SK-N-MC (cell line): ENCODE measurements at regions not wholly inside any gene's neighbourhood (a gene's known extent, or its start where the extent isn't known, plus 50 kb on each side); places are given as distances from the start of the nearest gene placed in this dataset.
A peak's percentile ranks its signal among the peaks of the same experiment; 100 is the strongest.

Experiments
- DNase-seq: peaks from one replicate; pipeline ENCODE4 v3.0.0-alpha.2; 2011; ENCODE audit warnings: low read depth, low spot score
- H3K27ac ChIP-seq: fragments of 200-600 bp; sonication (generic); 2 replicates; pipeline ENCODE4 v1.5.1; 2016; ENCODE audit warnings: mixed run types
- H3K36me3 ChIP-seq: fragments of 200-600 bp; sonication (generic); 2 replicates; pipeline ENCODE4 v1.6.1; 2017; ENCODE audit warnings: antibody characterized with exemption, low read length, mixed read lengths; ENCODE audit not compliant: insufficient read depth
- H3K4me3 ChIP-seq: fragments of 200-600 bp; sonication (generic); 2 replicates; pipeline ENCODE4 v1.5.1; 2016
- H3K9ac ChIP-seq: fragments of 200-600 bp; sonication (generic); 2 replicates; pipeline ENCODE4 v1.8.0; 2017; ENCODE audit warnings: mixed run types, mixed read lengths; ENCODE audit not compliant: insufficient read length
- H3K9me3 ChIP-seq: fragments of 200-600 bp; sonication (generic); 2 replicates; pipeline ENCODE4 v1.6.1; 2017; ENCODE audit warnings: low read depth, mild to moderate bottlenecking, antibody characterized with exemption, low read length, moderate library complexity, mixed read lengths
- EZH2 ChIP-seq: fragments of 200-600 bp; sonication (generic); IDR thresholded peaks from one replicate; pipeline ENCODE4 v1.6.1; 2017; ENCODE audit warnings: antibody characterized with exemption
- FOXP2 ChIP-seq: optimal IDR thresholded peaks from 2 replicates; pipeline ENCODE3; 2011; ENCODE audit warnings: mild to moderate bottlenecking, moderate library complexity; ENCODE audit not compliant: insufficient read depth; ENCODE audit errors: extremely low read length, control extremely low read depth
- POLR2AphosphoS5 ChIP-seq: IDR thresholded peaks from 2 replicates; pipeline ENCODE4 v1.6.1; 2012; ENCODE audit warnings: mild to moderate bottlenecking, low read depth, low read length, borderline replicate concordance

DNA sequence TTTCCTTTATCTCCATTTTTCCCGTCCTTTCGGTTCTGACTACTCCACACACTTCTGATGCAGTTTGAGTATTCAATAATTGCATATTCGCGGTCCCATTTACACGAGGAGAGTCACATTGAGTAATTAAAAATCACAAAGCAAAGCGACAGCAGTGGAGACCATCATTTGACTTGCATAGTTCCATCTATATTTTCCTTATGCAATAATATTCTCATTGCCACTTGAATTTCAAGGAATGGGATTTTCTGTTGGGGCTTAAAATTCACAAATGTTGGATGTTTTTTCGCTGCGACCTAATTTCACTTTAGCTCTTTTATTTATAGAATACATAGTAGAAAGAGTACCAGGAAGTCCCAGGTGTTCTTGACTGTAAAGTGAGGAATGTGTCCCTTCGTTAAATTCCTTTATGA lies 186.8 kb downstream of the ZEB2 start:
- peak overlapping the region; percentile 76 for H3K27ac ChIP-seq
- TF ChIP-seq FOXP2 = no peak
- no peak for TF ChIP-seq EZH2
- no peak for TF ChIP-seq POLR2AphosphoS5
- H3K4me3 ChIP-seq = peak overlapping the region; percentile 73
- H3K9me3 ChIP-seq = 0 out of 2 replicates have a peak, but pooled peaks cover 5% of the 10 kb centered on the region
- H3K36me3 ChIP-seq = peaks cover 24% of the 10 kb centered on the region
- peak overlapping the region; percentile 60 for H3K9ac ChIP-seq
- no peak for DNase-seq

DNA sequence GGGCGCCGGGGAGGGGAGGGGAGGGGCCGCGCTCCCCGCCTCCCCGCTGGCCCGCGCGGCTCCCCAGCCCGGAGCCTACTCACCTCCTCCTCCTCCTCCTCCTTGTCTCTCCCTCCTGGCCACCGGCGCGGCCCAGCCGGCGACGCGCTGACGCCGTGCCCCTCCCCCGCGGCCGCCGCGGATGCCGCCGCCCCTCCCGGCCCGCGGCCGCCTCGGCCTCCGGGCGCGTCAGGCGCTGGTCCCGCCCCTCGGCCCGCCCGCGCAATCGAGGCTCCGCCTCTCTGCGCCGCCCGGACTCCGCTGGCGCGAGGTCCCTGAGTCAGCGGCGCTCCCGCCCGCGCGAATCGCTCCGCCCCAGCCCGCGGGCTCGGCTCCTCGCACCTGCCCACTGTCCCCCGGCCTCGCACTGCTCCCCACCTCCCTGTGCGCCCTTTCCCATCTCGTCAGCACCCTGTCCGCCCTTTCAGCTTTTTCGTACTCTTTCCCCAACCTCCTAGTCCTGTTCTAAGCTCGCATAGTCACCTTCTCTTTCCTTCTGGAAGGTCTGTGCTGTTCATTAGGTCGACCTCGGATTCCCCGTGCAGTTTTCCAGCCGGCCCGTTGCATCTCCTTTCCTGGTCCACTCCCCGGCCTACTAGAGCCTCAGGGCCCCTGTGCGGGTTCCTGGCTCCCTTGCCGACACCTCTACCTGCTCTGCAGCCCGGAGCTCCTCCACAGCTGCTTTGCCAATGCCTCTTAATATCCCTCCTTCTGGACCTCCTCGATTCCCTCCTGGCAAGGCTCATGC lies 187.4 kb downstream of the ZEB2 start:
- Histone ChIP-seq H3K27ac (peak overlapping the region; percentile 95), H3K9me3 (0 out of 2 replicates have a peak, but pooled peaks cover 5% of the 10 kb centered on the region), H3K4me3 (peak overlapping the region; percentile 86), H3K36me3 (peaks cover 30% of the 10 kb centered on the region), H3K9ac (peak overlapping the region; percentile 60)
- TF ChIP-seq EZH2 (no peak), POLR2AphosphoS5 (peak; percentile 64), FOXP2 (no peak)
- no peak for DNase-seq

DNA sequence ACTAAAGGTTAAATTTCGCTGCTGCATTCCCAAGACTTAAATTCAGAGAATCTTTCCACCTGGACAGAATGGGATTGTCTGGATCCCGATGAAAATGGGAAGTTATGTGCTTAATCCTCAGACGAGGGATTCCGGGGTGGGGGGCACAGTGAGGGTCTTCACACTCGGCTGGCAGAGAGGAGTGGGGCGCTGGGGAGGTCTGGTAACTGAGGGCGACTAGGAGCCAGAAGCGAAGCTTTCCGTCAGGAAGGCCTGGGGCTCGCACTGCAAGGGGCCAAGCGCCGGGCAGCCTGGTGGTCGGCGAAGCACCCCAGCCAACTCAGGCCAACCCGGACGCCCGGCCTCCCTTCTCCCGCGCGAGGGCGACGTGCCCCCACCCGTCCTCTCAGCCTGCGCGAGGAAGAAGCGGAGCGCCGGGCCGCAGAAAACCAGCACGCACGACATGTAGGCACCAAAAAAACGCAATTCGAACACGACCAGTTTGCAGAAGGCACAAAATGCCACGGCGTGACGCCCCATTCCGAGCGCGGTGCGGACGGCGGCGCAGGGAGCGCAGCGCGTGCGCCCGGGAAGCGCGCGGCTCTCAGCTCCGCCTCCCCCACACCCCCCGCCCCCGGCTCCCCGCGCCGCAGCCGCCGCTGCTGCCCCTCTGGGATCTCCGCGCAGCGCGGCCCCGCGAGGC lies 188.1 kb downstream of the ZEB2 start:
- H3K9ac ChIP-seq = peak overlapping the region; percentile 92
- peaks cover 33% of the 10 kb centered on the region for H3K36me3 ChIP-seq
- peak overlapping the region; percentile 95 for H3K27ac ChIP-seq
- 0 out of 2 replicates have a peak, but pooled peaks cover 5% of the 10 kb centered on the region for H3K9me3 ChIP-seq
- peak; percentile 67; the same call in 1 of the 2 replicates for TF ChIP-seq POLR2AphosphoS5
- no peak for TF ChIP-seq FOXP2
- DNase-seq = no peak
- peak overlapping the region; percentile 86 for H3K4me3 ChIP-seq

DNA sequence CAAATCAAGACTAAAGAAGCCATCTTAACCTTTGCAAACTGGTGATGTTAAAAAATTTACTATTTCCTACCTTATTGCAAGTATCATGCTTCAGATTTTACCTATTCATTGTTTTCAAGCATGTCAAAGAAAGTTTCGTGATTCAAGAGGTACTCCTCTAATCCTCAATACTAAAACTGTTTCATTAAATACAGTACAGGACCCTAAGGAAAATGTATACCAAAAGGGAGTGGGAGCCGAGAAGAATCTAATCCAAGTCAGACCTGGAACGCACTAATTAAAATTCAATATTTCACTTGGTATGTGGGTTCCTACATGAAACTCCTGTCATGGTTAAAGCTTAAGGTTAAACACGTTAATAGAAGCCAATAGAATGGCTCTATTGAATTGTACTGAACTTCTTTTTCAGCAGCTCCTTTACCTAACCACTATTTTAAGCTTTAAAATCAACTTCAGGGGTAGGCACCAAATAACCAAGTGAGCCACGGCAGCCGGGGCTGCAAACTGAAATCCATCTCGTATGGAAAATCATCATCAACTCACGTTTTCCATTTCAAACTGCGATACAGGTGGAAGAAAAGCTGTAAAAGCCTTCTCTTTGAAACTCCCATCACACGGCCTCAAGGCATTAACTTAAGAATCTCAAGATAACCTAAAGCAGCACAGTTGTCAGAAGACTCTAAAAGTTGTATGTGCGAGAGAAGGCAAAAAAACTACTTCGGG lies 188.8 kb downstream of the ZEB2 start:
- 0 out of 2 replicates have a peak, but pooled peaks cover 5% of the 10 kb centered on the region for H3K9me3 ChIP-seq
- peaks cover 33% of the 10 kb centered on the region for H3K36me3 ChIP-seq
- no peak for DNase-seq
- peak overlapping the region; percentile 92 for H3K9ac ChIP-seq
- TF ChIP-seq POLR2AphosphoS5 (no peak; the same call in 1 of the 2 replicates), EZH2 (no peak), FOXP2 (no peak)
- peak overlapping the region; percentile 95 for H3K27ac ChIP-seq
- H3K4me3 ChIP-seq = peak overlapping the region; percentile 86

DNA sequence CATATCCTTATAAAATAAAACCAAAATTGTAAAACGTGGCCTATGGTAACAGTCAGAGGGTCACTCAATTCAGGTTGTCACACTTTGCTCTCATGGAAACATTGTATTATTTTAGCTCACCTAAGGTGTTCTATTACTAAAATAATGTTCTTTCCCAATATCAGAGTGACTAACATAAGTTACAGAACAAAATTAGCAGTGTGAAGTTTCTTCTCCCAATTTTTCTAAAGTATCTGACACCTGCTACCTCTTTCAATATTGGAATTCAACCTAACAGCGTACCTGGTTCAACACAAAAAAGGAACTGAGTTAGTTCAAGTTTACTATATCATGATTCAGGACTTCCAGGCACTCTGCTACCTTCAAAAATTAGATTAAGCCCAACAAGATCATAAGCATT lies 190.4 kb downstream of the ZEB2 start:
- no peak overlapping the region for H3K9ac ChIP-seq
- H3K36me3 ChIP-seq = peaks cover 33% of the 10 kb centered on the region
- H3K9me3 ChIP-seq = peaks cover 5% of the 10 kb centered on the region; the same call in 1 of the 2 replicates
- no peak for TF ChIP-seq EZH2
- no peak for TF ChIP-seq FOXP2
- no peak for TF ChIP-seq POLR2AphosphoS5
- H3K27ac ChIP-seq = no peak overlapping the region
- DNase-seq = no peak
- H3K4me3 ChIP-seq = no peak overlapping the region

DNA sequence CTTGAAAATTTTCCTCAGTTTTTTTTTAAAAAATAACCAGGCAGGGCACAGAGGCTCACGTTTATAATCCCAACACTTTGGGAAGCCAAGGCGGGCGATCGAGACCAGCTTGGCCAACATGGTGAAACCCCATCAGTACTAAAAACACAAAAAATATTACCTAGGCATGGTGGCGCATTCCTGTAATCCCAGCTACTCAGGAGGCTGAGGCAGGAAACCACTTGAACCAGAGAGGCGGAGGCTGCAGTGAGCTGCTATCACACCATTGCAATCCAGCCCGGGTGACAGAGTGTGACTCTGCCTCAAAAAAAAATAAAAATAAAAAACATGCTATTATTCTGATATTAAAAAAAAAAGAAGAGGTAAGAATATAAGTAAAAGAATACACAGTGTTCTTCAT lies 191.0 kb downstream of the ZEB2 start:
- TF ChIP-seq FOXP2 (no peak), EZH2 (no peak), POLR2AphosphoS5 (no peak)
- Histone ChIP-seq H3K27ac (no peak overlapping the region), H3K9ac (no peak overlapping the region), H3K36me3 (peaks cover 38% of the 10 kb centered on the region), H3K4me3 (no peak overlapping the region), H3K9me3 (peaks cover 6% of the 10 kb centered on the region; the same call in 1 of the 2 replicates)
- DNase-seq = no peak

DNA sequence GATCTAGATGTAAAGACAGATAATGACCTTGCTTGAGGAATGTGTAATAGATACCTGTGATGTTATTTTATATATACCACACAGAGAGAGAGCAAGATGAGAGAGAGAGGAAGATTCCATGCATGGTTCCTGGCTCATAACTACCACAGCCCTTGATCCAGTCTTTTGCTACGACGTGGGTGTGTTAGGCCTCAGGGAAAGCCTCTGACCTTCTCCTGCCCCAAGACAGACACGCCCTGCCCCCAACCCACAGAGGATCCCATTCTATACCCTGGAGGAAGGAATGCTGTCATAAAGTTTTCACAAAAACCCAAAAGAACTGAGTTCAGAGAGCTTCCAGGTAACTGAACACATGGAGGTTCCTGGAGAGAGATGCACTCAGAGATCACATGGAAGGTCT lies 193.1 kb downstream of the ZEB2 start:
- no peak for TF ChIP-seq EZH2
- no peak for TF ChIP-seq FOXP2
- TF ChIP-seq POLR2AphosphoS5 = no peak
- H3K4me3 ChIP-seq = no peak overlapping the region
- peaks cover 57% of the 10 kb centered on the region for H3K36me3 ChIP-seq
- H3K9me3 ChIP-seq = peaks cover 23% of the 10 kb centered on the region
- no peak overlapping the region for H3K9ac ChIP-seq
- no peak overlapping the region for H3K27ac ChIP-seq
- DNase-seq = no peak

DNA sequence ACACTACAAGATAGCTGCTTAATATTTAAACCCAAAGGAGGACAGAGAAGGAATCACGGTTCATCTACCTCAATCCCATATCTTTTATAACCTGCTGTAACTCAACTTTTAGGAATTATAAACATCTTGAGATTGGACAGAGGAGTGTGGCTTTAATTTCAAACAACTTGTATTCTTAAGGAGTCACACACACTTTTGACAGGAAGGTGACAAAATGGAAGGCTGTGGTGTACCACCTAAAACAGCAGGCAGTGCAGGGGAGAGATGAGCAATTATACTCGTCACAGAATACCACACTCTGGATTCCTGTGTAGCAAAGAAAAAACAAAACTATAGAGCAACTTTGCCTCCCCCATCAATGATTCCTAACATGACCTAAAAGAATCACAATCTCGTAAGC lies 194.8 kb downstream of the ZEB2 start:
- TF ChIP-seq POLR2AphosphoS5 (no peak), FOXP2 (no peak), EZH2 (no peak)
- H3K9me3 ChIP-seq = peaks cover 29% of the 10 kb centered on the region
- H3K4me3 ChIP-seq = no peak overlapping the region
- DNase-seq = no peak
- H3K27ac ChIP-seq = 0 out of 2 replicates have a peak overlapping the region, but pooled peaks have one; percentile 4
- peaks cover 57% of the 10 kb centered on the region for H3K36me3 ChIP-seq
- H3K9ac ChIP-seq = no peak overlapping the region
